IMR-90 (cell line): ENCODE measurements at regions not wholly inside any gene's neighbourhood (a gene's known extent, or its start where the extent isn't known, plus 50 kb on each side); places are given as distances from the start of the nearest gene placed in this dataset.

Experiments used
- ATAC-seq: fragments of 200-7000 bp; cut with Tn5 transposase; 2 replicates; pipeline ENCODE4 v1.9.1; 2020; ENCODE audit warnings: low read depth, mild to moderate bottlenecking, moderate library complexity
- BruUV-seq: library from RNA; stranded (reverse); fragments of 400-500 nt; replicated peaks from 2 replicates; lab custom pipeline; 2021; lab: Mats Ljungman, UMichigan
- CTCF ChIA-PET: fragments of 300-600 bp; formaldehyde crosslinking; extraction: SDS; loops from one replicate; lab custom pipeline; 2021; ENCODE audit warnings: antibody characterized with exemption; lab: Yijun Ruan, JAX
- POLR2A ChIA-PET: fragments of 300-600 bp; sonication (Branson Sonifier 250); formaldehyde crosslinking; loops from one replicate; lab custom pipeline; 2022; ENCODE audit warnings: antibody characterized with exemption; ENCODE audit not compliant: unreplicated experiment; lab: Charles Lee
- DNase-seq: peaks from one replicate; pipeline ENCODE4 v3.0.0; 2013
- H2AFZ ChIP-seq: replicated peaks from 2 replicates; pipeline ENCODE3; 2013; ENCODE audit warnings: low read length, mild to moderate bottlenecking; ENCODE audit not compliant: poor library complexity
- H2AK5ac ChIP-seq: 2 replicates; pipeline ENCODE4 v1.6.1; 2013; ENCODE audit warnings: low read depth, low read length, inconsistent platforms
- H2AK9ac ChIP-seq: replicated peaks from 2 replicates; pipeline ENCODE3; 2013; ENCODE audit warnings: mild to moderate bottlenecking, low read depth, low read length, moderate library complexity; ENCODE audit not compliant: poor library complexity
- H2BK120ac ChIP-seq: 2 replicates; pipeline ENCODE4 v1.6.1; 2013; ENCODE audit warnings: low read depth, low read length, inconsistent platforms
- H2BK15ac ChIP-seq: 3 replicates; pipeline ENCODE4 v1.6.1; 2013; ENCODE audit warnings: low read depth, low read length, inconsistent platforms
- H2BK20ac ChIP-seq: 2 replicates; pipeline ENCODE4 v1.6.1; 2013; ENCODE audit warnings: low read depth, mild to moderate bottlenecking, inconsistent platforms, low read length, moderate library complexity
- H2BK5ac ChIP-seq: 2 replicates; pipeline ENCODE4 v1.6.1; 2013; ENCODE audit warnings: mild to moderate bottlenecking, low read depth, low read length, inconsistent platforms; ENCODE audit not compliant: poor library complexity, severe bottlenecking
- H3K14ac ChIP-seq: replicated peaks from 2 replicates; pipeline ENCODE4 v1.6.1; 2013; ENCODE audit warnings: low read depth, low read length, inconsistent platforms
- H3K18ac ChIP-seq: 2 replicates; pipeline ENCODE4 v1.6.1; 2013; ENCODE audit warnings: low read depth, low read length, control low read depth
- H3K23ac ChIP-seq: 2 replicates; pipeline ENCODE4 v1.6.1; 2013; ENCODE audit warnings: low read depth, low read length, inconsistent platforms
- H3K27ac ChIP-seq: 2 replicates; pipeline ENCODE4 v1.5.1; 2013; ENCODE audit warnings: mild to moderate bottlenecking, control low read depth, low read length; ENCODE audit not compliant: insufficient read depth
- H3K27me3 ChIP-seq: 2 replicates; pipeline ENCODE4 v1.6.1; 2013; ENCODE audit warnings: low read length; ENCODE audit not compliant: control insufficient read depth, insufficient read depth
- H3K36me3 ChIP-seq: 2 replicates; pipeline ENCODE4 v1.6.1; 2013; ENCODE audit warnings: low read length, mixed read lengths; ENCODE audit not compliant: control insufficient read depth, insufficient read depth
- H3K4ac ChIP-seq: 2 replicates; pipeline ENCODE4 v1.6.1; 2013; ENCODE audit warnings: low read depth, low read length, inconsistent platforms
- H3K4me1 ChIP-seq: 2 replicates; pipeline ENCODE4 v1.6.1; 2013; ENCODE audit warnings: low read length, mixed read lengths; ENCODE audit not compliant: control insufficient read depth, insufficient read depth
- H3K4me2 ChIP-seq: 2 replicates; pipeline ENCODE4 v1.6.1; 2013; ENCODE audit warnings: low read depth, mild to moderate bottlenecking, control low read depth, low read length, moderate library complexity
- H3K4me3 ChIP-seq: 2 replicates; pipeline ENCODE4 v1.5.1; 2013; ENCODE audit warnings: low read depth, mild to moderate bottlenecking, control low read depth, low read length, moderate library complexity; ENCODE audit not compliant: insufficient read depth
- H3K56ac ChIP-seq: 2 replicates; pipeline ENCODE4 v1.6.1; 2013; ENCODE audit warnings: low read length, inconsistent platforms; ENCODE audit not compliant: insufficient read depth; ENCODE audit errors: extremely low read depth
- H3K79me1 ChIP-seq, 2 experiments: 2 replicates each; pipeline ENCODE4 v1.6.1; 2013; ENCODE audit warnings: low read length in 2 of 2, inconsistent platforms in 1 of 2, low read depth in 1 of 2
- H3K9ac ChIP-seq: 2 replicates; pipeline ENCODE4 v1.6.1; 2013; ENCODE audit warnings: low read depth, low read length, control low read depth
- H3K9me1 ChIP-seq: 2 replicates; pipeline ENCODE4 v1.6.1; 2013; ENCODE audit warnings: low read length, inconsistent platforms; ENCODE audit not compliant: insufficient read depth
- H3K9me3 ChIP-seq: 2 replicates; pipeline ENCODE4 v1.6.1; 2013; ENCODE audit warnings: low read length; ENCODE audit not compliant: control insufficient read depth, insufficient read depth
- H4K20me1 ChIP-seq: 2 replicates; pipeline ENCODE4 v1.6.1; 2013; ENCODE audit warnings: low read length, inconsistent platforms; ENCODE audit not compliant: insufficient read depth
- H4K5ac ChIP-seq: 2 replicates; pipeline ENCODE4 v1.6.1; 2013; ENCODE audit warnings: mild to moderate bottlenecking, low read depth, low read length, control low read depth
- H4K8ac ChIP-seq, 2 experiments: 2 replicates each; pipeline ENCODE4 v1.6.1; 2013; ENCODE audit warnings: low read depth in 2 of 2, low read length in 2 of 2, control low read depth in 1 of 2, inconsistent platforms in 1 of 2
- H4K91ac ChIP-seq: 2 replicates; pipeline ENCODE4 v1.6.1; 2013; ENCODE audit warnings: low read depth, low read length, inconsistent platforms; ENCODE audit not compliant: insufficient read depth
- BHLHE40 ChIP-seq: fragments of 150-350 bp; IDR thresholded peaks from 2 replicates; pipeline ENCODE4 v1.6.1; 2016; ENCODE audit warnings: mild to moderate bottlenecking, low read depth, low read length
- CEBPB ChIP-seq: IDR thresholded peaks from 2 replicates; pipeline ENCODE4 v1.6.1; 2012; ENCODE audit warnings: low read depth, low read length, improper control_type of control experiment
- CHD1 ChIP-seq: IDR thresholded peaks from 2 replicates; pipeline ENCODE4 v1.6.1; 2012; ENCODE audit warnings: low read depth, low read length, improper control_type of control experiment
- FOS ChIP-seq: fragments of 150-350 bp; IDR thresholded peaks from 2 replicates; pipeline ENCODE4 v1.6.1; 2016; ENCODE audit warnings: low read depth, low read length
- MAFK ChIP-seq: IDR thresholded peaks from 2 replicates; pipeline ENCODE4 v1.6.1; 2012; ENCODE audit warnings: low read depth, low read length, improper control_type of control experiment
- MAZ ChIP-seq: IDR thresholded peaks from 2 replicates; pipeline ENCODE4 v1.6.1; 2012; ENCODE audit warnings: low read depth, mild to moderate bottlenecking, low read length, improper control_type of control experiment, moderate library complexity, borderline replicate concordance
- MXI1 ChIP-seq: IDR thresholded peaks from 2 replicates; pipeline ENCODE4 v1.6.1; 2012; ENCODE audit warnings: low read depth, mild to moderate bottlenecking, low read length, moderate library complexity, borderline replicate concordance
- NFE2L2 ChIP-seq: fragments of 150-350 bp; IDR thresholded peaks from 2 replicates; pipeline ENCODE4 v1.6.1; 2016; ENCODE audit warnings: low read depth, mild to moderate bottlenecking, low read length
- POLR2A ChIP-seq: IDR thresholded peaks from 2 replicates; pipeline ENCODE4 v1.6.1; 2012; ENCODE audit warnings: mild to moderate bottlenecking, low read depth, low read length
- RAD21 ChIP-seq: IDR thresholded peaks from 2 replicates; pipeline ENCODE4 v1.6.1; 2012; ENCODE audit warnings: low read length, improper control_type of control experiment
- RCOR1 ChIP-seq: IDR thresholded peaks from 2 replicates; pipeline ENCODE4 v1.6.1; 2012; ENCODE audit warnings: mild to moderate bottlenecking, low read length, improper control_type of control experiment; ENCODE audit not compliant: insufficient replicate concordance
- RFX5 ChIP-seq: IDR thresholded peaks from 2 replicates; pipeline ENCODE4 v1.8.0; 2012; ENCODE audit warnings: low read depth, mild to moderate bottlenecking, low read length, moderate library complexity
- SMC3 ChIP-seq: fragments of 150-350 bp; IDR thresholded peaks from 2 replicates; pipeline ENCODE4 v1.6.1; 2016; ENCODE audit warnings: low read depth, mild to moderate bottlenecking, antibody characterized with exemption, low read length, moderate library complexity
- WGBS, 2 experiments: methylation state at CpG; one replicate each; pipeline versions ENCODE4 v1.1.5 to v1.1.7; 2013; ENCODE audit warnings: missing lambda C conversion rate in 2 of 2; ENCODE audit not compliant: insufficient read length in 1 of 2; ENCODE audit errors: extremely low coverage in 2 of 2; 5-methylcytosine and 5-hydroxymethylcytosine counted together
- dilution Hi-C: fragments of 300-500 bp; cut with HindIII; formaldehyde crosslinking; loops from one replicate; pipeline ENCODE4 v1.14.3; 2018; ENCODE audit warnings: low sequenced_read_pairs; ENCODE audit not compliant: unreplicated experiment
- in situ Hi-C: fragments of 300-500 bp; cut with MboI; formaldehyde crosslinking; loops from 3 replicates; pipeline ENCODE4 v1.14.3; 2019; ENCODE audit warnings: low sequenced_read_pairs, inconsistent platforms, mixed read lengths
- intact Hi-C: fragments of 100-400 bp; cut with micrococcal nuclease; formaldehyde crosslinking; loops from 2 replicates; pipeline ENCODE4 v1.10.0; 2022
- TF ChIP-seq, protein P1 (sequence below): fragments of 150-350 bp; IDR thresholded peaks from 2 replicates; pipeline ENCODE4 v1.6.1; 2016; ENCODE audit warnings: low read depth, mild to moderate bottlenecking, low read length, moderate library complexity, borderline replicate concordance
- TF ChIP-seq, protein P2 (sequence below): conservative IDR thresholded peaks from 2 replicates; pipeline ENCODE4 v1.5.1; 2012; ENCODE audit warnings: mild to moderate bottlenecking, low read depth, low read length, improper control_type of control experiment
- TF ChIP-seq, protein P3 (sequence below): fragments of 150-350 bp; IDR thresholded peaks from 2 replicates; pipeline ENCODE4 v1.6.1; 2017; ENCODE audit warnings: mild to moderate bottlenecking, antibody characterized with exemption, low read length, low read depth

GRCh38 chr20:40254023-40254772 is 434.8 kb downstream of the MAFB start:
- Histone ChIP-seq H3K23ac (no peak overlapping the region), H3K4me3 (no peak overlapping the region), H3K9ac (no peak overlapping the region), H2AK5ac (no peak overlapping the region), H2BK5ac (no peak overlapping the region), H4K8ac (no peak overlapping the region), H2BK20ac (no peak overlapping the region), H4K91ac (no peak overlapping the region), H2AFZ (no peak overlapping the region), H3K4me2 (no peak overlapping the region), H2BK15ac (no peak overlapping the region), H3K4me1 (no peaks in the 10 kb centered on the region), H4K20me1 (no peaks in the 10 kb centered on the region), H3K27me3 (peaks cover 1% of the 10 kb centered on the region; the same call in 1 of the 2 replicates), H3K4ac (no peak overlapping the region), H3K9me1 (no peaks in the 10 kb centered on the region), H3K36me3 (no peaks in the 10 kb centered on the region), H3K56ac (no peak overlapping the region), H3K18ac (no peak overlapping the region), H2BK120ac (no peak overlapping the region), H3K79me1 (no peaks in the 10 kb centered on the region), H3K14ac (no peak overlapping the region), H3K9me3 (no peaks in the 10 kb centered on the region), H3K27ac (no peak overlapping the region), H4K5ac (no peak overlapping the region), H2AK9ac (no peak overlapping the region)
- in situ Hi-C loops, result no loop called here
- DNase-seq (no peak), ATAC-seq (no peak)
- no CpG with 5 or more reads among the region's 6 CpGs for WGBS, 2 experiments
- dilution Hi-C loops, result no loop called here
- intact Hi-C loops, result no loop called here
- no TSS peak for BruUV-seq
- POLR2A ChIA-PET, result no interaction called here
- CTCF ChIA-PET, result interaction anchor here (0.7 kb wide), 1 partner anchor 277 kb away, joined by 4 read pairs; no protein-coding TSS in a partner anchor
- no peak for TF ChIP-seq BHLHE40
- no peak for TF ChIP-seq RFX5
- no peak for TF ChIP-seq POLR2A
- TF ChIP-seq, protein P1, sequence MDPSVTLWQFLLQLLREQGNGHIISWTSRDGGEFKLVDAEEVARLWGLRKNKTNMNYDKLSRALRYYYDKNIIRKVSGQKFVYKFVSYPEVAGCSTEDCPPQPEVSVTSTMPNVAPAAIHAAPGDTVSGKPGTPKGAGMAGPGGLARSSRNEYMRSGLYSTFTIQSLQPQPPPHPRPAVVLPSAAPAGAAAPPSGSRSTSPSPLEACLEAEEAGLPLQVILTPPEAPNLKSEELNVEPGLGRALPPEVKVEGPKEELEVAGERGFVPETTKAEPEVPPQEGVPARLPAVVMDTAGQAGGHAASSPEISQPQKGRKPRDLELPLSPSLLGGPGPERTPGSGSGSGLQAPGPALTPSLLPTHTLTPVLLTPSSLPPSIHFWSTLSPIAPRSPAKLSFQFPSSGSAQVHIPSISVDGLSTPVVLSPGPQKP, result no peak
- no peak for TF ChIP-seq SMC3
- no peak for TF ChIP-seq RCOR1
- TF ChIP-seq, protein P2, sequence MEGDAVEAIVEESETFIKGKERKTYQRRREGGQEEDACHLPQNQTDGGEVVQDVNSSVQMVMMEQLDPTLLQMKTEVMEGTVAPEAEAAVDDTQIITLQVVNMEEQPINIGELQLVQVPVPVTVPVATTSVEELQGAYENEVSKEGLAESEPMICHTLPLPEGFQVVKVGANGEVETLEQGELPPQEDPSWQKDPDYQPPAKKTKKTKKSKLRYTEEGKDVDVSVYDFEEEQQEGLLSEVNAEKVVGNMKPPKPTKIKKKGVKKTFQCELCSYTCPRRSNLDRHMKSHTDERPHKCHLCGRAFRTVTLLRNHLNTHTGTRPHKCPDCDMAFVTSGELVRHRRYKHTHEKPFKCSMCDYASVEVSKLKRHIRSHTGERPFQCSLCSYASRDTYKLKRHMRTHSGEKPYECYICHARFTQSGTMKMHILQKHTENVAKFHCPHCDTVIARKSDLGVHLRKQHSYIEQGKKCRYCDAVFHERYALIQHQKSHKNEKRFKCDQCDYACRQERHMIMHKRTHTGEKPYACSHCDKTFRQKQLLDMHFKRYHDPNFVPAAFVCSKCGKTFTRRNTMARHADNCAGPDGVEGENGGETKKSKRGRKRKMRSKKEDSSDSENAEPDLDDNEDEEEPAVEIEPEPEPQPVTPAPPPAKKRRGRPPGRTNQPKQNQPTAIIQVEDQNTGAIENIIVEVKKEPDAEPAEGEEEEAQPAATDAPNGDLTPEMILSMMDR, result no peak
- TF ChIP-seq MAFK, result no peak
- no peak for TF ChIP-seq FOS
- TF ChIP-seq CHD1, result no peak
- no peak for TF ChIP-seq CEBPB
- TF ChIP-seq, protein P3, sequence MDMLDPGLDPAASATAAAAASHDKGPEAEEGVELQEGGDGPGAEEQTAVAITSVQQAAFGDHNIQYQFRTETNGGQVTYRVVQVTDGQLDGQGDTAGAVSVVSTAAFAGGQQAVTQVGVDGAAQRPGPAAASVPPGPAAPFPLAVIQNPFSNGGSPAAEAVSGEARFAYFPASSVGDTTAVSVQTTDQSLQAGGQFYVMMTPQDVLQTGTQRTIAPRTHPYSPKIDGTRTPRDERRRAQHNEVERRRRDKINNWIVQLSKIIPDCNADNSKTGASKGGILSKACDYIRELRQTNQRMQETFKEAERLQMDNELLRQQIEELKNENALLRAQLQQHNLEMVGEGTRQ, result no peak
- TF ChIP-seq RAD21, result no peak
- no peak for TF ChIP-seq NFE2L2
- TF ChIP-seq MXI1, result no peak
- no peak for TF ChIP-seq MAZ
